ENCODE measurements at regions not wholly inside any gene's neighbourhood (a gene's known extent, or its start where the extent isn't known, plus 50 kb on each side); places are given as distances from the start of the nearest gene placed in this dataset.

- no peak for DNase-seq (ENCODE audit: low spot score in 2 of 2)
These were observed 74.6 kb upstream of the GALNT5 start for GRCh38 chr2:157182834-157183396.

GRCh38 chr2:157184161-157184895 lies 73.2 kb upstream of the GALNT5 start:
- H3K4me3 Mint-ChIP-seq: no peak overlapping the region
- peaks cover 2% of the 10 kb centered on the region for H3K36me3 Mint-ChIP-seq (ENCODE audit: insufficient read depth)
- no peaks in the 10 kb centered on the region for H3K4me1 Mint-ChIP-seq
- DNase-seq (ENCODE audit: low spot score in 2 of 2) (no peak), ATAC-seq (replicated peaks; ENCODE audit: extremely low read depth, poor library complexity, severe bottlenecking) (no peak)
- H3K9me3 Mint-ChIP-seq: no peaks in the 10 kb centered on the region
- peaks cover 30% of the 10 kb centered on the region for H3K27me3 Mint-ChIP-seq
- no peak overlapping the region for H3K27ac Mint-ChIP-seq (ENCODE audit: low read depth)

More at GRCh38 chr2:157182834-157183396, 74.6 kb upstream of the GALNT5 start:
- H3K9me3 Mint-ChIP-seq: no peaks in the 10 kb centered on the region
- no peak overlapping the region for H3K27ac Mint-ChIP-seq (ENCODE audit: low read depth)
- peaks cover 39% of the 10 kb centered on the region for H3K27me3 Mint-ChIP-seq
- peak; percentile 40 for ATAC-seq (replicated peaks; ENCODE audit: extremely low read depth, poor library complexity, severe bottlenecking)
- H3K4me3 Mint-ChIP-seq: no peak overlapping the region
- H3K36me3 Mint-ChIP-seq (ENCODE audit: insufficient read depth): peaks cover 2% of the 10 kb centered on the region
- no peaks in the 10 kb centered on the region for H3K4me1 Mint-ChIP-seq

GRCh38 chr2:157185476-157186227 lies 71.9 kb upstream of the GALNT5 start:
- Mint-ChIP-seq H3K27me3 (peaks cover 39% of the 10 kb centered on the region), H3K9me3 (no peaks in the 10 kb centered on the region), H3K4me1 (no peaks in the 10 kb centered on the region), H3K27ac (ENCODE audit: low read depth) (no peak overlapping the region), H3K36me3 (ENCODE audit: insufficient read depth) (peaks cover 2% of the 10 kb centered on the region), H3K4me3 (no peak overlapping the region)
- ATAC-seq (replicated peaks; ENCODE audit: extremely low read depth, poor library complexity, severe bottlenecking): no peak
- DNase-seq (ENCODE audit: low spot score in 2 of 2): no peak

- no peaks in the 10 kb centered on the region for H3K36me3 Mint-ChIP-seq (ENCODE audit: insufficient read depth)
- H3K27ac Mint-ChIP-seq (ENCODE audit: low read depth): no peak overlapping the region
- peaks cover 35% of the 10 kb centered on the region for H3K27me3 Mint-ChIP-seq
- no peak overlapping the region for H3K4me3 Mint-ChIP-seq
- H3K9me3 Mint-ChIP-seq: no peaks in the 10 kb centered on the region
- no peaks in the 10 kb centered on the region for H3K4me1 Mint-ChIP-seq
- ATAC-seq (replicated peaks; ENCODE audit: extremely low read depth, poor library complexity, severe bottlenecking) (no peak), DNase-seq (ENCODE audit: low spot score in 2 of 2) (no peak)
These were observed 67.4 kb upstream of the GALNT5 start for GRCh38 chr2:157190151-157190550.

- H3K36me3 Mint-ChIP-seq (ENCODE audit: insufficient read depth): no peaks in the 10 kb centered on the region
- H3K4me3 Mint-ChIP-seq: no peak overlapping the region
- DNase-seq (ENCODE audit: low spot score in 2 of 2) (no peak), ATAC-seq (replicated peaks; ENCODE audit: extremely low read depth, poor library complexity, severe bottlenecking) (no peak)
- no peak overlapping the region for H3K27ac Mint-ChIP-seq (ENCODE audit: low read depth)
- peaks cover 25% of the 10 kb centered on the region for H3K27me3 Mint-ChIP-seq
- no peaks in the 10 kb centered on the region for H3K4me1 Mint-ChIP-seq
- H3K9me3 Mint-ChIP-seq: no peaks in the 10 kb centered on the region
These were observed 66.3 kb upstream of the GALNT5 start for GRCh38 chr2:157191186-157191585.

GRCh38 chr2:157192445-157193423 lies 64.8 kb upstream of the GALNT5 start:
- no peak overlapping the region for H3K4me3 Mint-ChIP-seq
- no peaks in the 10 kb centered on the region for H3K9me3 Mint-ChIP-seq
- ATAC-seq (replicated peaks; ENCODE audit: extremely low read depth, poor library complexity, severe bottlenecking): no peak
- no peaks in the 10 kb centered on the region for H3K36me3 Mint-ChIP-seq (ENCODE audit: insufficient read depth)
- no peaks in the 10 kb centered on the region for H3K4me1 Mint-ChIP-seq
- no peak for DNase-seq (ENCODE audit: low spot score in 2 of 2)
- H3K27ac Mint-ChIP-seq (ENCODE audit: low read depth): no peak overlapping the region
- H3K27me3 Mint-ChIP-seq: peaks cover 19% of the 10 kb centered on the region

- H3K4me3 Mint-ChIP-seq: no peak overlapping the region
- no peak overlapping the region for H3K27ac Mint-ChIP-seq (ENCODE audit: low read depth)
- no peaks in the 10 kb centered on the region for H3K9me3 Mint-ChIP-seq
- no peaks in the 10 kb centered on the region for H3K36me3 Mint-ChIP-seq (ENCODE audit: insufficient read depth)
- DNase-seq (ENCODE audit: low spot score in 2 of 2): no peak
- no peak for ATAC-seq (replicated peaks; ENCODE audit: extremely low read depth, poor library complexity, severe bottlenecking)
- H3K4me1 Mint-ChIP-seq: no peaks in the 10 kb centered on the region
- H3K27me3 Mint-ChIP-seq: peaks cover 19% of the 10 kb centered on the region
These were observed 64.0 kb upstream of the GALNT5 start for GRCh38 chr2:157193461-157193860.

- ATAC-seq (replicated peaks; ENCODE audit: extremely low read depth, poor library complexity, severe bottlenecking): no peak
- Mint-ChIP-seq H3K27me3 (peaks cover 19% of the 10 kb centered on the region), H3K4me3 (no peak overlapping the region), H3K9me3 (no peaks in the 10 kb centered on the region), H3K4me1 (no peaks in the 10 kb centered on the region), H3K36me3 (ENCODE audit: insufficient read depth) (no peaks in the 10 kb centered on the region), H3K27ac (ENCODE audit: low read depth) (no peak overlapping the region)
- DNase-seq (ENCODE audit: low spot score in 2 of 2): no peak
These were observed 63.3 kb upstream of the GALNT5 start for GRCh38 chr2:157194097-157194688.

GRCh38 chr2:157194844-157195243 lies 62.7 kb upstream of the GALNT5 start:
- Mint-ChIP-seq H3K36me3 (ENCODE audit: insufficient read depth) (no peaks in the 10 kb centered on the region), H3K4me3 (no peak overlapping the region), H3K27me3 (peaks cover 17% of the 10 kb centered on the region), H3K27ac (ENCODE audit: low read depth) (no peak overlapping the region), H3K4me1 (no peaks in the 10 kb centered on the region), H3K9me3 (no peaks in the 10 kb centered on the region)
- no peak for DNase-seq (ENCODE audit: low spot score in 2 of 2)
- ATAC-seq (replicated peaks; ENCODE audit: extremely low read depth, poor library complexity, severe bottlenecking): no peak

- no peak overlapping the region for H3K27ac Mint-ChIP-seq (ENCODE audit: low read depth)
- no peaks in the 10 kb centered on the region for H3K36me3 Mint-ChIP-seq (ENCODE audit: insufficient read depth)
- DNase-seq (ENCODE audit: low spot score in 2 of 2) (no peak), ATAC-seq (replicated peaks; ENCODE audit: extremely low read depth, poor library complexity, severe bottlenecking) (no peak)
- peaks cover under 1% of the 10 kb centered on the region for H3K27me3 Mint-ChIP-seq
- H3K4me3 Mint-ChIP-seq: no peak overlapping the region
- no peaks in the 10 kb centered on the region for H3K9me3 Mint-ChIP-seq
- H3K4me1 Mint-ChIP-seq: no peaks in the 10 kb centered on the region
These were observed 60.5 kb upstream of the GALNT5 start for GRCh38 chr2:157196956-157197355.

GRCh38 chr2:157197848-157198247 lies 59.7 kb upstream of the GALNT5 start:
- Mint-ChIP-seq H3K9me3 (no peaks in the 10 kb centered on the region), H3K27ac (ENCODE audit: low read depth) (no peak overlapping the region), H3K36me3 (ENCODE audit: insufficient read depth) (no peaks in the 10 kb centered on the region), H3K4me3 (no peak overlapping the region), H3K27me3 (no peaks in the 10 kb centered on the region), H3K4me1 (no peaks in the 10 kb centered on the region)
- no peak for DNase-seq (ENCODE audit: low spot score in 2 of 2)
- no peak for ATAC-seq (replicated peaks; ENCODE audit: extremely low read depth, poor library complexity, severe bottlenecking)

- Mint-ChIP-seq H3K9me3 (no peaks in the 10 kb centered on the region), H3K4me3 (no peak overlapping the region), H3K27ac (ENCODE audit: low read depth) (no peak overlapping the region), H3K27me3 (no peaks in the 10 kb centered on the region), H3K4me1 (no peaks in the 10 kb centered on the region), H3K36me3 (ENCODE audit: insufficient read depth) (no peaks in the 10 kb centered on the region)
- ATAC-seq (replicated peaks; ENCODE audit: extremely low read depth, poor library complexity, severe bottlenecking) (no peak), DNase-seq (ENCODE audit: low spot score in 2 of 2) (no peak)
These were observed 53.9 kb upstream of the GALNT5 start for GRCh38 chr2:157203651-157204050.
